Dendritic cell treated with granulocyte-macrophage colony-stimulating factor and Interleukin-4, amounts not matched to agents 40 ng/mL and 50 ng/mL, for 4 days (primary cell): ENCODE measurements at regions not wholly inside any gene's neighbourhood (a gene's known extent, or its start where the extent isn't known, plus 50 kb on each side); places are given as distances from the start of the nearest gene placed in this dataset.
"Not testable (repeated sequence)": the region's sequence is repeated elsewhere in the genome, so short reads cannot be mapped to it uniquely, and the experiment has no call there.

Experiments
- H3K27ac Mint-ChIP-seq: one replicate; pipeline ENCODE4 v1.8.0; 2022; ENCODE audit warnings: mild to moderate bottlenecking, mixed read lengths
- H3K27me3 Mint-ChIP-seq: one replicate; pipeline ENCODE4 v1.8.0; 2022; ENCODE audit warnings: mild to moderate bottlenecking, mixed read lengths
- H3K36me3 Mint-ChIP-seq: one replicate; pipeline ENCODE4 v1.8.0; 2022; ENCODE audit warnings: low read depth, mixed read lengths
- H3K4me1 Mint-ChIP-seq: one replicate; pipeline ENCODE4 v1.8.0; 2022; ENCODE audit warnings: low read depth, mixed read lengths
- H3K4me3 Mint-ChIP-seq: one replicate; pipeline ENCODE4 v1.8.0; 2022; ENCODE audit warnings: mild to moderate bottlenecking, moderate library complexity, mixed read lengths
- H3K9me3 Mint-ChIP-seq: one replicate; pipeline ENCODE4 v1.8.0; 2022; ENCODE audit warnings: mixed read lengths
- intact Hi-C: fragments of 100-400 bp; cut with micrococcal nuclease; formaldehyde crosslinking; loops from one replicate; pipeline ENCODE4 v1.15.0; 2022

GRCh38 chr5:71806711-71807110, 87.6 kb downstream of the CARTPT start:
- intact Hi-C loops: no loop called here
- Mint-ChIP-seq H3K27me3 (peaks cover 8% of the 10 kb centered on the region), H3K36me3 (no peaks in the 10 kb centered on the region), H3K4me1 (no peaks in the 10 kb centered on the region), H3K4me3 (no peak overlapping the region), H3K27ac (no peak overlapping the region), H3K9me3 (no peaks in the 10 kb centered on the region)

DNA sequence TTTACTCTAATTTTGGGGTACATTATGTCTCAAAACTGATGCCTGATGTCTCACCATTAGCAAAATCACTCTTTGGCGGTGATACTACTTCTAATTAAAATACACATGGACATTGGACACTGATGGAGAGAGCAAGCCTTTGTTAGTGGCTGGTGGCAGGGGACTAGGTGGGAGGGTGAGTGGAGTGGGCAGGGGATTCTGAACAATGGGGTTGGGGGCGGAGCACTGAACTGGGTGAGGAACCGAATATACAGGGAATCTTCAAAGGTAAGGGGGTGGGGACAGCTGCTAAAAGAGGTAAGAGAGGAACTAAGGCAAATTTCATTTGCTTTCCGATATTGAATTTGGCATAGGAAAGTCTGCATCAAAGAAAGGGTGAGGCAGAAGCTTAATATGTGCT, 88.8 kb downstream of the CARTPT start:
- Mint-ChIP-seq H3K4me3 (no peak overlapping the region), H3K9me3 (no peaks in the 10 kb centered on the region), H3K4me1 (no peaks in the 10 kb centered on the region), H3K27ac (no peak overlapping the region), H3K36me3 (no peaks in the 10 kb centered on the region), H3K27me3 (peaks cover 8% of the 10 kb centered on the region)
- intact Hi-C loops: no loop called here

DNA sequence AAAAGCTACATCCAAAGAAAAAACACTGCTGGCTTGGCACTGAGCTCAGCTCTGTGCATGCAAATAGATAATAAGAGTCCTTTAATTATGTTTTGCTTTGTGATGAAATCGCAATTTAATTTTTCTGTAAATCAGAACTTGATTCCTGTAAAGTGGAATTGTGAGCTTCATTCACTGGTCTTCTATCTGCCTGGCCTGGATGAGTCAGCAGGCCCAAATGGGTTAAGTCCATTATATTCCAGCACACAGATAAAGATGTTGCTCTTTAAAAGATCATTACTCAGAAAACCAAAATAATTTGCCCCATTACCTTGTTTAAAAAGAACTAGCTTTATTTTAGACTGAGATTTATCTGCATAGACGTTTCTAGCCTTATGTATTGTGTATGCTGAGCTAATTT, 90.4 kb downstream of the CARTPT start:
- Mint-ChIP-seq H3K4me3 (no peak overlapping the region), H3K36me3 (no peaks in the 10 kb centered on the region), H3K4me1 (no peaks in the 10 kb centered on the region), H3K27ac (no peak overlapping the region), H3K9me3 (no peaks in the 10 kb centered on the region), H3K27me3 (peaks cover 8% of the 10 kb centered on the region)
- intact Hi-C loops: no loop called here

DNA sequence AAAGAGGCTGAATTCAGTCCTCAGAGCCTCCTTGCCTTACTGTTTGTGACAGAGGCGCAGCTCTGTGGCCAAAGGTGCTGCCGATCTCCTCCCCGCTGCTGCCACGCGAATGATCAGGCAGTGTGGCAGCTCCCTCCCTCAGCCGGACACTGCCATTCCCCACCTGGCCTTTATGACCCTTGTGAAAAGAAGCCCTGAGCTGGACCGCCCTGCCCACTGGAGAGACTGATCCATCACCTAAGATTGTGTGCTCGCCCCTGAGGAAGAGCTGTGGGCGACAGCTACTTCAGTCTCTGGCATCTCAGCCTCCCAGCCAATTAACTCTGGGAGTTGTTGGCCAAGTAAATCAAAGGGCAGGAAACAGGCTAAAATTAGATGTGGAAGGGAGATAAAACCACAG, 90.9 kb downstream of the CARTPT start:
- intact Hi-C loops: no loop called here
- peaks cover 5% of the 10 kb centered on the region for H3K27me3 Mint-ChIP-seq
- no peaks in the 10 kb centered on the region for H3K4me1 Mint-ChIP-seq
- no peaks in the 10 kb centered on the region for H3K36me3 Mint-ChIP-seq
- no peak overlapping the region for H3K27ac Mint-ChIP-seq
- H3K9me3 Mint-ChIP-seq: no peaks in the 10 kb centered on the region
- no peak overlapping the region for H3K4me3 Mint-ChIP-seq

DNA sequence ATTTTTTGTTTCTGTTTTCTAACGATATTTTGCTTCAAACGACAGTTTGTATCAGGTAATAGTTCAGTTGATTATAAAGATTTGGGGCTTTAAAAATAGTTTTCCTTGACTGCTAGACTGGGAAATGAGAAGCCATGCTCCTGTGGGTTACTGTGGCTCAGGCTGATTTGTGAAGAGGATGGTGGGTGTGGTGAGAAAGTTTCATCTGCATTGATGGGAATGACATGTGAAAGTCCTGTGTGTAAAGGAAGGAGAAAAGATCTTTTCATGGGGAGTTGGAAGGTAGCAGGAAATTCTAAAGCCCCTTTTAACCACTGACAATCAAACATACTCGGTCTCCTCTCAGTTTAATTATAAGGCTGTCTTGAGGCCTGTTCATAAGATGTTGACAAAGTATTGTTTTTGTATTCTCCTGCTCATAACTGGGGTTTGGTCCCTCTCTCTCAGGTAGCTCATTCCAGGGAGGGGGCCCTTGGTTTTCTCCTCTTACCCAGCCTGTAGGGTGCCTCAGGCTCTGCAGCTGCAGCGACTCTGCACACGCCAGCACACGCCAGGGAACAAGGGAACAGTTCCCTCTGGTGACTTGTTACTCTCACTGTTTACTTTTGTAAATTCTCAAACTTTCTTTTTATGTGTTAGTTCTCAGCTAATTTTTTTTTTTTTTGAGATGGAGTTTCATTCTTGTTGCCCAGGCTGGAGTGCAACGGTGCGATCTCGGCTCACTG, 91.6 kb downstream of the CARTPT start:
- H3K4me1 Mint-ChIP-seq: no peaks in the 10 kb centered on the region
- peaks cover 5% of the 10 kb centered on the region for H3K27me3 Mint-ChIP-seq
- H3K4me3 Mint-ChIP-seq: no peak overlapping the region
- no peak overlapping the region for H3K27ac Mint-ChIP-seq
- intact Hi-C loops: no loop called here
- no peaks in the 10 kb centered on the region for H3K9me3 Mint-ChIP-seq
- H3K36me3 Mint-ChIP-seq: no peaks in the 10 kb centered on the region

- Mint-ChIP-seq H3K9me3 (no peaks in the 10 kb centered on the region), H3K27ac (no peak overlapping the region), H3K4me3 (no peak overlapping the region), H3K36me3 (no peaks in the 10 kb centered on the region), H3K4me1 (no peaks in the 10 kb centered on the region), H3K27me3 (peaks cover 5% of the 10 kb centered on the region)
- intact Hi-C loops: no loop called here
Observed at GRCh38 chr5:71811779-71812178, 92.7 kb downstream of the CARTPT start.

DNA sequence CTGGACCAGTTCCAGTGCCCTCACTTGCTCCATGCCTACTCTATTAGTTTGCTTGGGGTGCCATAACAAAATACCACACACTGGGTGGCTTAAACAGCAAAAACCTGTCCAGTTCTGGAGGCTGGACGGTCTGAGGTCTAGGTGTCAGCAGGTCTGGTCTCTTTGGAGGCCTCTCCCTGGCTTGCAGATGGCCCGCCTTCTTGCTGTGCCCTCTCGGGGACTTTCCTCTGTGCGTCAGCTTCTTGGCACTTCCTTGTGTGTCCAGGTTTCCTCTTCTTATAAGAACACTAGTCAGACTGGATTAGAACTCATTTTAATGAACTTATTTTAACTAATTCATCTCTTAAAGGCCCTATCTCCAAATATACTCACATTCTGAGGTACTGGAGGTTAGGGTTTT, 97.2 kb downstream of the CARTPT start:
- peaks cover 19% of the 10 kb centered on the region for H3K9me3 Mint-ChIP-seq
- H3K4me1 Mint-ChIP-seq: no peaks in the 10 kb centered on the region
- H3K4me3 Mint-ChIP-seq: no peak overlapping the region
- no peaks in the 10 kb centered on the region for H3K36me3 Mint-ChIP-seq
- intact Hi-C loops: no loop called here
- H3K27ac Mint-ChIP-seq: no peak overlapping the region
- peaks cover 3% of the 10 kb centered on the region for H3K27me3 Mint-ChIP-seq

GRCh38 chr5:71817891-71818290, 98.8 kb downstream of the CARTPT start:
- peaks cover 3% of the 10 kb centered on the region for H3K27me3 Mint-ChIP-seq
- peaks cover 31% of the 10 kb centered on the region for H3K9me3 Mint-ChIP-seq
- no peak overlapping the region for H3K27ac Mint-ChIP-seq
- intact Hi-C loops: no loop called here
- H3K4me3 Mint-ChIP-seq: no peak overlapping the region
- H3K4me1 Mint-ChIP-seq: no peaks in the 10 kb centered on the region
- H3K36me3 Mint-ChIP-seq: no peaks in the 10 kb centered on the region

DNA sequence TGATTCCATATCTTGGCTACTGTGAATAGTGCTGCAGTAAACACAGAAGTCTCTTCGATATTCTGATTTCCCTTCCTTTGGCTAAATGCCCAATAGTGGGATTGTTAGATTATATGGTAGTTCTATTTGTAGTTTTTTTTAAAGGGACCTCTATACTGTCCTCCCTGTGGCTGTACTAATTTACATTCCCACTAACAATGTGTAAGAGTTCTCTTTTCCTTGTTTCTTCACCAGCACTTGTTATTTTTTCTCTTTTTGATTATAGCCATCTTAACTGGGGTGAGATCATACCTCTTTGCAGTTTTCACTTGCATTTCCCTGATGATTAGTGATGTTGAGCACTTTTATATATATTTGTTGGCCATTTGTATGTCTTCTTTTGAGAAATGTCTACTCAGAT, 102.0 kb downstream of the CARTPT start:
- H3K27me3 Mint-ChIP-seq: peaks cover 6% of the 10 kb centered on the region
- intact Hi-C loops: no loop called here
- H3K4me1 Mint-ChIP-seq: no peaks in the 10 kb centered on the region
- H3K9me3 Mint-ChIP-seq: peaks cover 52% of the 10 kb centered on the region
- no peak overlapping the region for H3K27ac Mint-ChIP-seq
- no peaks in the 10 kb centered on the region for H3K36me3 Mint-ChIP-seq
- H3K4me3 Mint-ChIP-seq: no peak overlapping the region

DNA sequence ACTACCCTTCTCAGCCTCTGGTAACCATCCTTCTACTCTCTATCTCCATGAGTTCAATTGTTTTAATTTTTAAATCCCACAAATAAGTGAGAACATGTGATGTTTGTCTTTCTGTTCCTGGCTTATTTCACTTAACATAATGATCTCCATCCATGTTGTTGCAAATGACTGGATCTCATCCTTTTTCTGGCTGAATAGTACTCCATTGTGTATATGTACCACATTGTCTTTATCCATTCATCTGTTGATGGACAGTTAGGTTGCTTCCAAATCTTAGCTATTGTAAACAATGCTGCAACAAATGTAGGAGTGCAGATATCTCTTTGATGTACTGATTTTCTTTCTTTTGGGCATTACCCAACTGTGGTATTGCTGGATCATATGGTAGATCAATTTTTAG, 103.0 kb downstream of the CARTPT start:
- H3K36me3 Mint-ChIP-seq, intact Hi-C loops, H3K27me3 Mint-ChIP-seq, H3K27ac Mint-ChIP-seq, H3K4me1 Mint-ChIP-seq, H3K4me3 Mint-ChIP-seq: not testable (repeated sequence)
- H3K9me3 Mint-ChIP-seq: peaks cover 62% of the 10 kb centered on the region

DNA sequence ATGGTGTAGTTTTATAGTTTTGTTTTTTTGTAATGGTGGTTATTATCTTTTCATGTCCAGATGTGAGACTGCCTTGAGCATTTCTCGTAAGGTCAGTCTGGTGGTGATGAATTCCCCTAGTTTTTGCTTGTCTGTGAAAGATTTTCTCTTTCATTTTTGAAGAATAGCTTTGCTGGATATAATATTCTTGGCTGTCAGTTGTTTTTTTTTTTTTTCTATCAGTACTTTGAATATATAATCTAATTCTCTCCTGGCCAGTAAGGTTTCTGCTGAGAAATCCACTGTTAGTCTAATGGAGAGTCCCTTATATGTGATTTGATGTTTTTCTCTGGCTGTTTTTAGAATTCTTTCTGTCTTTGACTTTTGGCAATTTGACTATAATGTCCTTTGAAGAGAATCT, 106.9 kb downstream of the CARTPT start:
- H3K36me3 Mint-ChIP-seq: peaks cover 6% of the 10 kb centered on the region
- no peak overlapping the region for H3K4me3 Mint-ChIP-seq
- H3K27ac Mint-ChIP-seq: no peak overlapping the region
- H3K27me3 Mint-ChIP-seq: peaks cover 6% of the 10 kb centered on the region
- H3K4me1 Mint-ChIP-seq: peaks cover 6% of the 10 kb centered on the region
- intact Hi-C loops: no loop called here
- H3K9me3 Mint-ChIP-seq: peaks cover 79% of the 10 kb centered on the region

GRCh38 chr5:71828291-71829040, 109.4 kb downstream of the CARTPT start:
- intact Hi-C loops: no loop called here
- Mint-ChIP-seq H3K4me1 (peaks cover 11% of the 10 kb centered on the region), H3K9me3 (peaks cover 72% of the 10 kb centered on the region), H3K4me3 (no peak overlapping the region), H3K27me3 (peaks cover 3% of the 10 kb centered on the region), H3K27ac (no peak overlapping the region), H3K36me3 (peaks cover 6% of the 10 kb centered on the region)

- H3K9me3 Mint-ChIP-seq: peaks cover 70% of the 10 kb centered on the region
- H3K4me1 Mint-ChIP-seq: peaks cover 12% of the 10 kb centered on the region
- intact Hi-C loops: no loop called here
- no peak overlapping the region for H3K4me3 Mint-ChIP-seq
- H3K27me3 Mint-ChIP-seq: peaks cover 3% of the 10 kb centered on the region
- no peak overlapping the region for H3K27ac Mint-ChIP-seq
- H3K36me3 Mint-ChIP-seq: peaks cover 6% of the 10 kb centered on the region
Observed at GRCh38 chr5:71829206-71829605, 110.1 kb downstream of the CARTPT start.

DNA sequence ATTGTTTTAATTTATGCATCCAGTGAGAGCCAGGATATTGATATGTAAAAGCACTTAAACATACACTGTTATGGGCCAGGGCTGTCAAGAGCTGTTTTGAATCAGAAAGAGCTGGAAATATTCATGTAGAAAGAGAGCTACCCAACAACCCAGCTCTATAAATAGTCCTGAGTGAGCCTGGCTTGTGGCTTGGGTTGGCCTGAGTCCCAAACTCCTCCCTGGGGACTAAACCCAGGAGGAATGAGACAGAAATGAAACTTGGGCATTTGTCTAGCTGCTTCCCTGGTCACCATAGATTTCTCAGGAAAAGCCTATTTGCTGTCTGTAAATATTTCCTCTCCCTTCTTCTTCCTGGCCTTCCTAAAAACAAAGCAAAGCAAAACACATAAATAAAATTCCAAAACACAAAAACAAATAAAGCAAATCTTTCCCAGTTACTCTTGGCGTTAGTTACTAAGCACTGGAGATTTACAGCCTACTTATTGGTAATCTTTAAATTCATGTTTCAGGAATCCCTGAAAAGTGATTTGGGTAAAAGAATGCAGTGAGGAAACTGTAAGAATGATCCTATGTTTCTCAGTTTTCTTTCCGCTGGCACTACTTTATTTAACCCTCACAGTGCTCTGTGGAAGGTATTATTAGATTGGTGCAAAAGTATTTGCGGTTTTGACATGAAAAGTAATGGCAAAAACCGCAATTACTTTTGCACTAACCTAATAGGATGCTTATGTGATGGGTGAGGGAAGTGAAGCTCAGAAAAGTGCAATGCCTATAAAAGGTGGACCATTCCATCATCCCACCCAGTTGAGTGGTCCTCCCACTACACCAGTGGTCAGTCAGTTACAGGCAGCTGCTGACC, 111.8 kb downstream of the CARTPT start:
- Mint-ChIP-seq H3K4me1 (peaks cover 19% of the 10 kb centered on the region), H3K9me3 (peaks cover 52% of the 10 kb centered on the region), H3K27me3 (no peaks in the 10 kb centered on the region), H3K36me3 (peaks cover 6% of the 10 kb centered on the region), H3K4me3 (no peak overlapping the region), H3K27ac (no peak overlapping the region)
- intact Hi-C loops: no loop called here
